GM23338 (cell line): ENCODE measurements at regions not wholly inside any gene's neighbourhood (a gene's known extent, or its start where the extent isn't known, plus 50 kb on each side); places are given as distances from the start of the nearest gene placed in this dataset.

Experiments used
- ATAC-seq: fragments of 200-7000 bp; cut with Tn5 transposase; 3 replicates; pipeline ENCODE4 v1.9.1; 2020
- DNase-seq: peaks from one replicate; pipeline ENCODE4 v3.0.0-alpha.2; 2015; ENCODE audit warnings: low spot score
- H2AFZ ChIP-seq: fragments of 200-600 bp; sonication (generic); 2 replicates; pipeline ENCODE4 v1.8.0; 2016; ENCODE audit warnings: antibody characterized with exemption, mild to moderate bottlenecking, moderate library complexity
- H3F3A ChIP-seq: fragments of 200-600 bp; sonication (generic); replicated peaks from 2 replicates; pipeline ENCODE4 v1.8.0; 2017; ENCODE audit warnings: antibody characterized with exemption, mixed run types, low read depth
- H3K27ac ChIP-seq: fragments of 200-600 bp; sonication (generic); 2 replicates; pipeline ENCODE4 v1.6.1; 2016; ENCODE audit warnings: low read depth
- H3K27me3 ChIP-seq: fragments of 200-600 bp; sonication (generic); 2 replicates; pipeline ENCODE4 v1.8.0; 2016; ENCODE audit warnings: mild to moderate bottlenecking, mixed run types, moderate library complexity; ENCODE audit not compliant: insufficient read depth
- H3K36me3 ChIP-seq: fragments of 200-600 bp; sonication (generic); 2 replicates; pipeline ENCODE4 v1.8.0; 2016; ENCODE audit warnings: mild to moderate bottlenecking; ENCODE audit not compliant: insufficient read depth
- H3K4me1 ChIP-seq: fragments of 200-600 bp; sonication (generic); 2 replicates; pipeline ENCODE4 v1.8.0; 2016; ENCODE audit warnings: mild to moderate bottlenecking, moderate library complexity; ENCODE audit not compliant: insufficient read depth
- H3K4me2 ChIP-seq: fragments of 200-600 bp; sonication (generic); 2 replicates; pipeline ENCODE4 v1.7.1; 2017; ENCODE audit warnings: mixed run types
- H3K4me3 ChIP-seq: fragments of 200-600 bp; sonication (generic); 2 replicates; pipeline ENCODE4 v1.6.1; 2016; ENCODE audit warnings: mixed run types
- H3K79me2 ChIP-seq: fragments of 200-600 bp; sonication (generic); replicated peaks from 2 replicates; pipeline ENCODE4 v1.8.0; 2017; ENCODE audit warnings: mild to moderate bottlenecking; ENCODE audit not compliant: insufficient read depth
- H3K9me2 ChIP-seq: fragments of 200-600 bp; sonication (generic); 2 replicates; pipeline ENCODE4 v1.8.0; 2017; ENCODE audit not compliant: insufficient read depth
- H4K20me1 ChIP-seq: fragments of 200-600 bp; sonication (generic); replicated peaks from 2 replicates; pipeline ENCODE4 v1.8.0; 2017; ENCODE audit warnings: mild to moderate bottlenecking; ENCODE audit not compliant: insufficient read depth
- H3K27ac Mint-ChIP-seq: 2 replicates; pipeline ENCODE4 v1.8.0; 2020; ENCODE audit warnings: inconsistent platforms, mild to moderate bottlenecking, moderate library complexity, mixed read lengths
- H3K27me3 Mint-ChIP-seq: 3 replicates; pipeline ENCODE4 v1.8.0; 2022; ENCODE audit warnings: low read depth, mild to moderate bottlenecking, moderate library complexity, mixed read lengths, inconsistent platforms; ENCODE audit not compliant: insufficient read depth, poor library complexity
- H3K36me3 Mint-ChIP-seq: 3 replicates; pipeline ENCODE4 v1.8.0; 2021; ENCODE audit warnings: low read depth, mild to moderate bottlenecking, inconsistent platforms, moderate library complexity, mixed read lengths
- H3K4me1 Mint-ChIP-seq: 3 replicates; pipeline ENCODE4 v1.8.0; 2020; ENCODE audit warnings: mild to moderate bottlenecking, inconsistent platforms, mixed read lengths
- H3K4me3 Mint-ChIP-seq: 3 replicates; pipeline ENCODE4 v1.8.0; 2021; ENCODE audit warnings: moderate library complexity, mild to moderate bottlenecking, inconsistent platforms, mixed read lengths
- H3K9me3 Mint-ChIP-seq: 3 replicates; pipeline ENCODE4 v1.8.0; 2020; ENCODE audit warnings: moderate library complexity, mild to moderate bottlenecking, inconsistent platforms, mixed read lengths
- CREB1 ChIP-seq: fragments of 250-450 bp; sonication (Bioruptor Pico); IDR thresholded peaks from 2 replicates; pipeline ENCODE4 v1.5.0; 2020; ENCODE audit warnings: low read depth, mild to moderate bottlenecking, moderate library complexity
- CTCF ChIP-seq, 2 experiments: fragments of 200-600 bp in 1 of 2; sonication (generic) in 1 of 2; conservative IDR thresholded peaks; 2 replicates each; pipeline versions ENCODE4 v1.5.1 to v1.6.1; 2016 to 2017; ENCODE audit warnings: antibody characterized with exemption in 2 of 2, low read depth in 2 of 2, mild to moderate bottlenecking in 2 of 2, moderate library complexity in 1 of 2
- EZH2phosphoT487 ChIP-seq: fragments of 200-600 bp; sonication (generic); IDR thresholded peaks from one replicate; pipeline ENCODE4 v1.8.1; 2018; ENCODE audit warnings: antibody characterized with exemption; ENCODE audit not compliant: unreplicated experiment
- JUNB ChIP-seq: IDR thresholded peaks from one replicate; pipeline ENCODE4 v1.6.1; 2016; ENCODE audit warnings: antibody characterized with exemption; ENCODE audit not compliant: unreplicated experiment
- NANOG ChIP-seq: IDR thresholded peaks from 2 replicates; pipeline ENCODE4 v1.6.1; 2016; ENCODE audit warnings: antibody characterized with exemption, borderline replicate concordance
- ZNF114 ChIP-seq: fragments of 250-450 bp; sonication (Bioruptor Pico); IDR thresholded peaks from 2 replicates; pipeline ENCODE4 v1.5.0; 2020; ENCODE audit warnings: mild to moderate bottlenecking, moderate library complexity
- ZNF331 ChIP-seq: fragments of 250-450 bp; sonication (Bioruptor Pico); IDR thresholded peaks from 2 replicates; pipeline ENCODE4 v1.5.0; 2020; ENCODE audit warnings: low read depth, mild to moderate bottlenecking, moderate library complexity
- ZNF462 ChIP-seq: fragments of 250-450 bp; sonication (Bioruptor Pico); IDR thresholded peaks from 2 replicates; pipeline ENCODE4 v1.5.0; 2020; ENCODE audit warnings: mild to moderate bottlenecking, moderate library complexity
- TF ChIP-seq, protein P1 (sequence below): IDR thresholded peaks from 2 replicates; pipeline ENCODE4 v1.6.1; 2016; ENCODE audit warnings: antibody characterized with exemption

GRCh38 chr2:66966631-66967030 lies 430.5 kb upstream of the ETAA1 start (continued):
- TF ChIP-seq ZNF462 (CRISPR knock-in tag) = no peak
- no peak for TF ChIP-seq ZNF114
- TF ChIP-seq NANOG = no peak
- TF ChIP-seq CTCF (conservative IDR thresholded peaks at IDR 0.05; ENCODE audit: low read depth in 2 of 2) = no peak
- TF ChIP-seq, protein P1, sequence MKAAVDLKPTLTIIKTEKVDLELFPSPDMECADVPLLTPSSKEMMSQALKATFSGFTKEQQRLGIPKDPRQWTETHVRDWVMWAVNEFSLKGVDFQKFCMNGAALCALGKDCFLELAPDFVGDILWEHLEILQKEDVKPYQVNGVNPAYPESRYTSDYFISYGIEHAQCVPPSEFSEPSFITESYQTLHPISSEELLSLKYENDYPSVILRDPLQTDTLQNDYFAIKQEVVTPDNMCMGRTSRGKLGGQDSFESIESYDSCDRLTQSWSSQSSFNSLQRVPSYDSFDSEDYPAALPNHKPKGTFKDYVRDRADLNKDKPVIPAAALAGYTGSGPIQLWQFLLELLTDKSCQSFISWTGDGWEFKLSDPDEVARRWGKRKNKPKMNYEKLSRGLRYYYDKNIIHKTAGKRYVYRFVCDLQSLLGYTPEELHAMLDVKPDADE = no peak
- no peak for TF ChIP-seq ZNF331
- TF ChIP-seq JUNB = no peak

DNA sequence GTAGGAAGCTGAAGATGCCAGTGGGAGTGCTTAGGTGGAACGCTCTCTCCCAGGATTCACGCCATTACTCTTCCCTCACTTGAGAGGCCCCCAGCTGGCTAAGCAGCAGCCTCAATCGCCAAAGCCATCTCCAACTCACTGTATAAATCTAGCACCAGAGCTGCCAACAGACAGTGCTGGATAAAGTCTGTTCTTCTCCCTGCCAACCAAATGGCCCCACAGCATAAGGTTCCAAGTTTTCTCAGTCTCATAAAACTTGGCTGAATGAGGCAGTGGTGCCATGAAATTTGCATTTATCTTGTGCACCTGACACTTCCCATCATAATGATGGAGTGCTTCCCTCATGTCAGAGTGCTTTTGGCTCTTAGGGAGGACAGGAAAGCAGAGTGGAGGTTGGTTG lies 428.2 kb upstream of the ETAA1 start:
- H3K79me2 ChIP-seq = no peaks in the 10 kb centered on the region
- Mint-ChIP-seq H3K27ac (no peak overlapping the region), H3K4me1 (no peaks in the 10 kb centered on the region), H3K4me3 (no peak overlapping the region), H3K36me3 (no peaks in the 10 kb centered on the region), H3K9me3 (no peaks in the 10 kb centered on the region), H3K27me3 (no peaks in the 10 kb centered on the region)
- H2AFZ ChIP-seq = no peak overlapping the region
- H3K4me2 ChIP-seq = no peak overlapping the region
- no peak overlapping the region for H3K27ac ChIP-seq
- ATAC-seq = no peak
- no peak for DNase-seq
- no peaks in the 10 kb centered on the region for H3F3A ChIP-seq
- H4K20me1 ChIP-seq = no peaks in the 10 kb centered on the region
- no peaks in the 10 kb centered on the region for H3K36me3 ChIP-seq
- no peak overlapping the region for H3K4me3 ChIP-seq
- no peaks in the 10 kb centered on the region for H3K4me1 ChIP-seq
- no peaks in the 10 kb centered on the region for H3K27me3 ChIP-seq
- no peaks in the 10 kb centered on the region for H3K9me2 ChIP-seq
- no peak for TF ChIP-seq CREB1 (CRISPR knock-in tag)
- no peak for TF ChIP-seq EZH2phosphoT487
- TF ChIP-seq, protein P1 = no peak
